Mammary epithelial cell (primary cell): ENCODE measurements at regions not wholly inside any gene's neighbourhood (a gene's known extent, or its start where the extent isn't known, plus 50 kb on each side); places are given as distances from the start of the nearest gene placed in this dataset.

ENCODE experiments used
- CTCF ChIP-seq, 2 donors: IDR thresholded peaks in 1 of 2; conservative IDR thresholded peaks in 1 of 2; 2 replicates each; pipeline ENCODE4 v1.5.1; 2011 to 2012; ENCODE audit warnings: inconsistent platforms in 2 of 2, low read length in 2 of 2, mild to moderate bottlenecking in 2 of 2, control low read depth in 1 of 2, low read depth in 1 of 2; ENCODE audit not compliant: insufficient read depth in 1 of 2; ENCODE audit errors: extremely low read depth in 1 of 2
- EZH2 ChIP-seq: IDR thresholded peaks from 2 replicates; pipeline ENCODE4 v1.6.1; 2012; ENCODE audit warnings: low read length, inconsistent platforms, borderline replicate concordance

- no peak for TF ChIP-seq CTCF (conservative IDR thresholded peaks at IDR 0.05 in 1 of 2, IDR thresholded peaks at IDR 0.05 in 1 of 2; ENCODE audit: extremely low read depth in 1 of 2, insufficient read depth in 1 of 2, low read depth in 1 of 2, low read length in 2 of 2)
- no peak for TF ChIP-seq EZH2
Observed at GRCh38 chr13:34672631-34673030, 269.4 kb upstream of the NBEA start.
